Skin of body (tissue), 1 donor: ENCODE measurements at regions not wholly inside any gene's neighbourhood (a gene's known extent, or its start where the extent isn't known, plus 50 kb on each side); places are given as distances from the start of the nearest gene placed in this dataset.

Experiments
- DNase-seq: peaks from one replicate; lab custom pipeline; 2025; lab: John Stamatoyannopoulos, UW

- no peak for DNase-seq
Measured at GRCh38 chr18:66754335-66754734, 150.4 kb upstream of the CDH19 start.

- no peak for DNase-seq
Measured at GRCh38 chr18:66752733-66753132, 148.8 kb upstream of the CDH19 start.

- DNase-seq: peak; percentile 11
Measured at GRCh38 chr18:66749481-66750035, 145.7 kb upstream of the CDH19 start.

GRCh38 chr18:66749030-66749429 is 145.1 kb upstream of the CDH19 start:
- no peak for DNase-seq

- no peak for DNase-seq
Measured at GRCh38 chr18:66742832-66743231, 138.9 kb upstream of the CDH19 start.

- no peak for DNase-seq
Measured at GRCh38 chr18:66735933-66736332, 132.0 kb upstream of the CDH19 start.

DNA sequence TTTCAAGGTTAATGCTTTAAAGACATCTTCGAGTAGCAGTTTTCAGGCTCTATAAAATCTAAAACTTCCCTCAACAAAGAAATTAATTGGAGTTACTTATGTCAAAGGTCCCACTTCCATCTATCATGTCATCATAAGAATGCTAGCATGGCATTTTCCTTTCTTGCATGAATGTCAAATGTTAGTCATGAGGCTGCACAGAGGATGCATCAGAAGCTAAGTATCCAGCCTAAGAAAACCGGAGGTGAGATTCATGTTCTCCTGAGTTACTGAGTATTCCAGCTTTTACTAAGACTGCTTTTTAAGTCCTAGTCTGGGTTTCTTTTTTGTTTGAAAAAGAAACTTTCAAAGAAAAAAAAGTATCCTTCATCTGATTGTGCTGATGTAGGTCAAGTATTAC is 130.6 kb upstream of the CDH19 start:
- no peak for DNase-seq

DNA sequence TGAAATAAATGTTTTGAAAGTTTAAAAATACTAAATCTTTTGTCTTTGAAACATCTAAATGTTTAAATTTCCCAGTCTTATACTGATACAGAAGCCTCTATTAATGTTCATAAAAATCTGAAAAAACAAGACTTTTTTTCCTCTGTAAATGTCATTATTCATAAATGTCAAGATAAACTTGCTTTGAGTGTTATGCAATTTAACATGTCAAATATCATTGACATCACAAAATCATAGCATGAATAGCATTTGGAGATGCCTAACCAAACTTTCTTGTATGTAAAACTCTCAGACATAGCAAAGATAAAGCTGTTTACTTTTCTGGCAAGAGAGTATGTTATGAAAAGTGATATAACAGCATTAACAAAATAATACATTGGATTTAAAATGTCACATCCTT is 128.0 kb upstream of the CDH19 start:
- no peak for DNase-seq

DNA sequence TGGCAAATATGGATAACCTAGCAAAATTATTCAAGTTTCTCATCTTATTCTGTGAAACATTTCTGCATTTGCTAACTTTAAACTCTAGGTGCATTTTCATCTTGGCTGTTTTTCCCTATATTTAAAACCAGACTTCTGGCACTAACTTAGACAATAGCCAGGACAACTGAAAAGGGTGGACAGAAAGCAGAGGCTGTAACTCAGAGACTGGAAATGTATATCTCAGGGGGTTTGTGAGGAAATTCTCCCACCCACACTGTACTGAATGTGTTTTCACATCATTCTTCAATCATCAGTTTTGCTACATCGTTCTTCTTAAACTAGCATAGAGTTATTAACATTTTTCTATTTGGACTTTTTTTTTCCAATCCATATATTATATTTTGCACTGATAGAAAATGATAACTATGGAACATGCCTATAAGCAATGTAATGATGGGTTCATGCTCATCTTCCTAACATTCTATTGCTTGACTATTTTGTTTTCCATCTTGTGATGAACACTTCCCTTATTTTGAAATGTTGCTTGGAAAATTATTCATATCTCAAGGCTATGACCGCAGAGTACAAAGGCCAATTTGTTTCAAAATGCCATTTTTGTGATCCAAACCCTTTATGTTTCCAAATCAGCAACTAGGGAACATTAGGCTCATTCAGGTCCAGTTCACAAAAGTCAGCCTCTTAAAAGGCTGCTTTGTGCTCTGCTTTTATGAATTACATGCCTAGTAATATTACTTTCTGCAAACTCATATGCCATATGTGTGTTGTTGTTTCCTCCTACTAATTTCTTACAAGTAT is 125.8 kb upstream of the CDH19 start:
- peak; percentile 24 for DNase-seq

DNA sequence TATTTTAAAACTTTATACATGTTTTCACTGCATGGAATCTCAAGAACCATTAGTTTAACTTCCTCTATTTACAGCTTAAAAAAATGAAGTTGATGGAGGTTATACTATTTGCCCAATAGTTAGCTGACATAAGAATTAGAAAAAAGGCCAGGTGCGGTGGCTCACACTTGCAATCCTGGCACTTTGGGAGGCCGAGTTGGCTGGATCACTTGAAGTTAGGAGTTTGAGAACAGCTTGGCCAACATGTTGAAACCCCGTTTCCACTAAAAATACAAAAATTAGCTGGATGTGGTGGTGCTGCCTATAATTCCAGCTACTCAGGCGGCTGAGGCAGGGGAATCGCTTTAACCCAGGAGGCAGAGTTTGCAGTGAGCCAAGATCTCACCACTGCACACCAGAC is 125.1 kb upstream of the CDH19 start:
- DNase-seq: no peak

- no peak for DNase-seq
Measured at GRCh38 chr18:66727991-66728390, 124.1 kb upstream of the CDH19 start.

GRCh38 chr18:66724664-66725356 is 120.9 kb upstream of the CDH19 start:
- DNase-seq: no peak

GRCh38 chr18:66722671-66723070 is 118.8 kb upstream of the CDH19 start:
- no peak for DNase-seq

DNA sequence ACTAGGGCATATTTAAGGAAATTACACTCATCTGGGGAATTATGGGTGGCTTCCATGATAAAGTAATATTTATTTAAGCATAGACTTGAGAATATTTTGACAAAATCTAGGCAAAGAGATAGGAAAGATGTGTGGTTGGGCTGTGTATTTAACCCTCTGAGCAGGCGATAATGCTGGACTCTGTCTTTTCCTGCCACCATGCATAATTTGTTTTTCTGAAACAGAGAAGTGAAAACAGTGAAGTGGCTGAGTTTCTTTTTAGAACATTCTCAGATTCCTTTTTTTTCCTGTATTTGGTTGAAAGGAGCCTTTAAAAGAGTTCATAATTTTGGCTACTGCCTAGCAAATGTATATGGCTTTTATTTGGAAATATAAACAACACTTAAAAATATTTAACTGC is 104.8 kb upstream of the CDH19 start:
- no peak for DNase-seq

DNA sequence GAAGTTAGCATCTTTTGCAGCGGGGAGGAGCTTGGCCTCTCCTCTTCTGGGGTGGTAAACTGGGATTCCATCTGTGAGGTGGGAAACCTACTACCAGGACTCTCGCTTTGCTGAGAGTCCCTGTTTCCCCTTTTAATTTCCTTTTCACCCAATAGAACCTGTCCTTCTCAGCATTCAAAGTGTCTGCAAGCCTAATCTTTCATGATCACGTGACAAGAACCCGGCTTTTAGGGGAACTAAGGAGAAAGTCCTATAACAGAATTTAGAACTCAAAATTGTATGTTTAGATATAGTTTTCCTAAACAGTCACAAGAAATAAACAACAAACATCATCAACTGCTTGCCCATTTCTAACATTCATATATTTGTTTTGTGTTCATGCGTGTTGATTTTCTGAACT is 103.6 kb upstream of the CDH19 start:
- no peak for DNase-seq

DNA sequence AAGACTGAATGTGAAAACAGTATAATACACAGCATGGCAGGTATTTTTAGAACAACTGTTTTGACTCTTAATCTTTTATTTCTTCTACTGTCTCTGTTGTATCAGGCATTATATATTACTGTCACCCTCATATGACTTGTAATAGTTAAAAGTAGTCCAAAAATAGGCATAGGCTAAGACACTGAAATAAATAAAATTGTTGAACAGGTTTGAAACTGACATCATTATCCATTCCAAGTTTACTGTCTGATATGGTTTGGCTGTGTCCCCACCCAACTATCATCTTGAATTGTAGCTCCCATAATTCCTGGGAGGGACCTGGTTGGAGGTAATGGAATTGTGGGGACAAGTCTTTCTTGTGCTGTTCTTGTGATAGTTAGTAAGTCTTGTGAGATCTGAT is 91.4 kb upstream of the CDH19 start:
- no peak for DNase-seq

- no peak for DNase-seq
Measured at GRCh38 chr18:66694852-66695251, 91.0 kb upstream of the CDH19 start.

DNA sequence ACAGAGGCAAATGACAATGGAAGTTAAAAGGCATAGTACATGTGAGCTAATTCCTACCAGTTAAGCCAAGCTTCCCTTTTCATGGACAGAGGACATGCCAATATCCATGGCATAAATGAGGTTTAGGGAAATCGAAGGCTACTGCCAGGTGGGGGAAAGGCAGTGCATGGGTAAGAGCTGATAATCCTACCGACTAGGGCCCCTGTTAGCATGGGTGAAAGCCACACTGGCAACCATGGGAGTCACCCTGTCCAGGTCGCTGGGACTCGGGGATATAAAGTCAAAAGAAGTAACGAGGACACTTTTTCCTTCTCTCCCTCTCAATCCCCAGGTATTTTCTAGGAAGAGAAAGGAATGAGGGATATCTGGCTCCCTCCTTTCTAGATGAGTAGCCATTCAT is 83.7 kb upstream of the CDH19 start:
- DNase-seq: no peak

- DNase-seq: peak; percentile 28
Measured at GRCh38 chr18:66682855-66683322, 79.0 kb upstream of the CDH19 start.

GRCh38 chr18:66676699-66677098 is 72.8 kb upstream of the CDH19 start:
- DNase-seq: no peak

GRCh38 chr18:66674286-66674685 is 70.4 kb upstream of the CDH19 start:
- no peak for DNase-seq

GRCh38 chr18:66668706-66669105 is 64.8 kb upstream of the CDH19 start:
- DNase-seq: no peak

DNA sequence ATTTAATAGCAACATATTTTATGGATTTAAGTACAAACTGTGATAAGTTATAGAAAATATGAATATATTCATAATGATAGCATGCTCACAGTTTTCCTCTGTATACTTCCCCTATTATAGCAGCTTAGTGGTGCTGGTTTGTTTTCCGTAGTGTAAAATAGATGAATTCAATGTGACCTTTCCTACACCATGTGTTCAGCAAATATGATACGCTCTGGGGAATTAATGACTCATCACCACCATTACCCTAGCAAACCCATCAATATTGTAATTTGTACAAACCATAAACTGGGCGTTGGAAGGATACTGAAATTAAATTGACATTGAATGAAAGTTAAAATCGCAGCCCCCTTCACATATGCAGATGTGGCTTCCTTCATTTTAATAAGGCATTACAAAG is 58.7 kb upstream of the CDH19 start:
- DNase-seq: no peak
